HG02938 (cell line): ENCODE measurements at regions not wholly inside any gene's neighbourhood (a gene's known extent, or its start where the extent isn't known, plus 50 kb on each side); places are given as distances from the start of the nearest gene placed in this dataset.

Source experiments
- ATAC-seq: cut with Tn5 transposase; IDR thresholded peaks from one replicate; pipeline ENCODE4 v1.9.1; 2021; ENCODE audit warnings: mild to moderate bottlenecking, moderate library complexity; ENCODE audit not compliant: unreplicated experiment

GRCh38 chr2:236404346-236404745 is 140.1 kb upstream of the ASB18 start:
- ATAC-seq: no peak

GRCh38 chr2:236405357-236405756 is 141.2 kb upstream of the ASB18 start:
- no peak for ATAC-seq

GRCh38 chr2:236408090-236408489 is 143.9 kb upstream of the ASB18 start:
- ATAC-seq: no peak

- no peak for ATAC-seq
Observed at GRCh38 chr2:236408786-236409185, 144.6 kb upstream of the ASB18 start.

- no peak for ATAC-seq
Observed at GRCh38 chr2:236415684-236416444, 151.7 kb upstream of the ASB18 start.

- ATAC-seq: no peak
Observed at GRCh38 chr2:236417150-236417549, 152.5 kb upstream of the ACKR3 start.

GRCh38 chr2:236430584-236430983 is 139.0 kb upstream of the ACKR3 start:
- no peak for ATAC-seq

GRCh38 chr2:236434593-236434992 is 135.0 kb upstream of the ACKR3 start:
- no peak for ATAC-seq

- no peak for ATAC-seq
Observed at GRCh38 chr2:236440110-236440881, 129.3 kb upstream of the ACKR3 start.

- no peak for ATAC-seq
Observed at GRCh38 chr2:236444187-236444586, 125.4 kb upstream of the ACKR3 start.

- ATAC-seq: no peak
Observed at GRCh38 chr2:236445678-236446077, 123.9 kb upstream of the ACKR3 start.

- ATAC-seq: no peak
Observed at GRCh38 chr2:236446521-236446920, 123.1 kb upstream of the ACKR3 start.

- ATAC-seq: no peak
Observed at GRCh38 chr2:236449167-236449761, 120.4 kb upstream of the ACKR3 start.

- ATAC-seq: no peak
Observed at GRCh38 chr2:236452238-236452637, 117.4 kb upstream of the ACKR3 start.

GRCh38 chr2:236454076-236454475 is 115.5 kb upstream of the ACKR3 start:
- ATAC-seq: no peak

- ATAC-seq: no peak
Observed at GRCh38 chr2:236459393-236459792, 110.2 kb upstream of the ACKR3 start.

GRCh38 chr2:236464140-236464539 is 105.5 kb upstream of the ACKR3 start:
- ATAC-seq: no peak

GRCh38 chr2:236472720-236473495 is 96.7 kb upstream of the ACKR3 start:
- ATAC-seq: no peak

GRCh38 chr2:236473691-236474090 is 95.9 kb upstream of the ACKR3 start:
- ATAC-seq: no peak

GRCh38 chr2:236479814-236480213 is 89.8 kb upstream of the ACKR3 start:
- no peak for ATAC-seq

GRCh38 chr2:236483102-236483501 is 86.5 kb upstream of the ACKR3 start:
- ATAC-seq: no peak
